Fibroblast of skin of left quadriceps (primary cell): ENCODE measurements at regions not wholly inside any gene's neighbourhood (a gene's known extent, or its start where the extent isn't known, plus 50 kb on each side); places are given as distances from the start of the nearest gene placed in this dataset.
"Not testable (repeated sequence)": the region's sequence is repeated elsewhere in the genome, so short reads cannot be mapped to it uniquely, and the experiment has no call there.

ENCODE experiments used
- DNase-seq, 2 experiments: peaks; one replicate each; pipeline ENCODE4 v3.0.0-alpha.2; 2013; ENCODE audit warnings: low read depth in 2 of 2

- DNase-seq, result no peak
Measured at GRCh38 chr13:48808683-48809082, 155.0 kb downstream of the CYSLTR2 start.

- no peak for DNase-seq
Measured at GRCh38 chr13:48810013-48810412, 156.3 kb downstream of the CYSLTR2 start.

GRCh38 chr13:48813518-48813917 is 159.8 kb downstream of the CYSLTR2 start:
- DNase-seq, result no peak

DNA sequence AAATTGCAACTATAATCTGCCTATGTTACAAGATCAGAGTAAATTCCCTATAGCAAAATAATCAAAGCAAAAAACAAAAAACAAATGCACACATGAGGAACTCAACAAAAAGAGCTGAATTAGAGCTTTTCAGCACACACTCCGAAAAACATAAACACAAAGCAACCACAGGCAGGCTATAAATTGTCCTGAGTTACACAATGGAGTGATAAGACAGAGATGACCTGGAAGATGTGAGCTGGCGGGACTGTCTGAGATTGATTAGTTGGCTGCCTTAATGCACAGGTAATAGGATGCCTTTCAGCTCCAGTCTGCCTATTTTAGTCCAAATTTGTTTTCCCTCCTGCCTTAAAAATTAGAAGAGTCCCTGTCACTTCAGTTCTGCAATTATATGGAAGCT is 159.0 kb upstream of the FNDC3A start:
- no peak for DNase-seq

GRCh38 chr13:48817166-48817802 is 158.4 kb upstream of the FNDC3A start:
- no peak for DNase-seq

- peak; percentile 90 for DNase-seq
Measured at GRCh38 chr13:48818495-48819356, 157.0 kb upstream of the FNDC3A start.

DNA sequence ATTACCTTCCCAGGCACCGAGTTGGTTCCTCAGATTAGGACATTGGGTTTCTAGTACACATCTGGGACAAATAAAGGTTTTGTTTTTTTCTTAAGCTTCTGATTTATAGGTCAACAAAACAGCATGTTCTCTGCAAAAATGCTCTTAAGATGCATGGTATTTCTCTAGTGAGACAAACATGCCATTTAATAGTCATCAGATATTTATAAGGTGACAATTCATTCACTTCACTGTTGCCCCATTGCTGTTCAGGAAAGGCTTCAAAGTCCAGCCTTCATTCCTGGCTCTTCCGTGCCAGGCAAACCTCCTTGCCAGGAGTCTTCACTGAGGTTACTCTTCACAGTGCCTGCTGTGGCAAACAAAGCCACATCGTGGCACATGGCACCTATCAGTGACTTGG is 156.3 kb upstream of the FNDC3A start:
- no peak for DNase-seq

- DNase-seq, result no peak
Measured at GRCh38 chr13:48819899-48820298, 155.8 kb upstream of the FNDC3A start.

GRCh38 chr13:48823526-48823925 is 152.2 kb upstream of the FNDC3A start:
- DNase-seq, result not testable (repeated sequence)

- no peak for DNase-seq
Measured at GRCh38 chr13:48826039-48826438, 149.7 kb upstream of the FNDC3A start.

DNA sequence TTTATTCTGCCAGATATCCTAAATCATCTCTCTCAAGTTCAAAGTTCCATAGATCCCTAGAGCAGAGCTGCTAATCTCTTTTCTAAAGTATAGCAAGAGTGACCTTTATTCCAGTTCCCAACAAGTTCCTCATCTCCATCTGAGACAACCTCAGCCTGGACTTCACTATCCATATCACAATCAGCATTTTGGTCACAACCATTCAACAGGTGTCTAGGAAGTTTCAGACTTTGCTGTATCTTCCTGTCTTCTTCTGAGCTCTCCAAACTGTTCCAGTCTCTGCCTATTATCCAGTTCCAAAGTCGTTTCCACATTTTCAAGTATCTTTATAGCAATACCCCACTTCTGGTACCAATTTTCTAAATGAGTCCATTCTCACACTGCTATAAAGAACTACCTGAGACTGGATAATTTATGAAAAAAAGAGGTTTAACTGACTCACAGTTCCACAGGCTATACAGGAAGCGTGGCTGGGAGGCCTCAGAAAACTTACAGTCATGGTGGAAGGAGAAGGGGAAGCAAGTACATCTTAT is 148.7 kb upstream of the FNDC3A start:
- DNase-seq, result not testable (repeated sequence)

GRCh38 chr13:48827709-48828108 is 148.0 kb upstream of the FNDC3A start:
- DNase-seq, result no peak

GRCh38 chr13:48828962-48829411 is 146.7 kb upstream of the FNDC3A start:
- DNase-seq, result no peak

GRCh38 chr13:48829536-48829935 is 146.2 kb upstream of the FNDC3A start:
- DNase-seq, result no peak

- no peak for DNase-seq
Measured at GRCh38 chr13:48831248-48831647, 144.5 kb upstream of the FNDC3A start.

DNA sequence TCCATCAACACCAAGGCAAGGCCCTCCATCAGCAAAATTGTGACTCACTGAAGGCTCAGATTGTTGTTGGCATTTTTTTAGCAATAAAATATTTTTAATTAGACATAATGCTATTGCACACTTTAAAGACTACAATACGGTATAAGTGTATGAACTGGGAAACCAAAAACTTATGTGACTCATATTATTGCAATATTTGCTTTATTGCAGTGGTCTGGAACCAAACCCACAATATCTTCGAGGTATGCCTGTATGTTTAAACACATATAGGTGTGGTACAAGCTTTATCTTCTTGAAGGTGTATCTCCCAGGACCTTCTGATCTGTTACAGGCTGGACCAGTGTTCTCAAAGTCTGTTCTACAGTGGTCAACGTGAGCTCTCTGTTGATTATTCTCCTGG is 142.3 kb upstream of the FNDC3A start:
- DNase-seq, result no peak

DNA sequence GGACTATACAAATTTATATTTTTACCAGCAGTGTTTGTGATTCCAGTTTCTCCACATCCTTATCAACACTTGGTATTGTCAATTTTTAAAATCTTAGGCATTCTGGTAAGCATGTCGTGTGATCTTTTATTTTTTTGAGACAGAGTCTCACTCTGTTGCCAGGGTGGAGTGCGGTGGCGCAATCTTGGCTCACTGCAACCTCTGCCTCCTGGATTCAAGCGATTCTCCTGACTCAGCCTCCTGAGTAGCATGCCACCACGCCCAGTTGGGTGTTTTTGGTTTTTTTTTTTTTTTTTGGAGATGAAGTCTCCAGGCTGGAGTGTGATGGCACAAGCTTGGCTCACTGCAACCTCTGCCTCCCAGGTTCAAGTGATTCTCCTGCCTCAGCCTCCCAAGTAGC is 140.4 kb upstream of the FNDC3A start:
- not testable (repeated sequence) for DNase-seq

DNA sequence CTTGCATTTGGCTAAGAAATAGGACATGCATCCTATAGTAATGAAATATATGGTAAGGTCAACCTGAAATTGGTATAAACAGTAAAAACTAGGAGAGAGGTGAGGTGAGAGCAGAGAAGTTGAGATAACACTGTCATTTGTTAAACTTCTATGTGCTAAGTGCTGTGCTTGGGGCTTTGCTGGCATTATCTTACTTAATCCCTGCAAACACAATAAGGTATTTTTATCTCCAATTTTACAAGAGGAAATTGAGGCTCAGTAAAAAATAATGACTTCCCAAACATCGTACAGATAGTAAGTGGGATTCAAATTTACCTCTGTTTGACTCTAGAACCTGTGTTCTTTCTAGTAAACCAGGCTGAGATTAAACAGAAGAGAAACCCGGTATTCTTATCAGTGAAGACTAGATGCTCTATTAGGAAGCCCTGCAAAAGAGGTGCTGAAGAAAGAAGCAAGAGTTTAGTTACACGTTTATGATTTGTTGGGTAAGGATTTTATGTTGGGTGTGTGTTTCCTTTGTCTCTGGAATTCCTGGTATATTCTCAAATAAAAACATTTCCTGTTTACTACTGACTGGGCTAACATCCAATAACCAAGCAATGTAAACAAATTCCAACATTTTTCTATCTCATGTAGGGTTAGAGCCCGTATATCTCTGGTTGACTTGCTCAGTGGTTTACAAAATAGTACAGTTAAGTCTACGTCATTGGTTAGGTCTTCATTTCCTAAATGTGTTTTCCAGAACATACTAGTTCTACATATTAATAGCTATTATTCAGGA is 137.3 kb upstream of the FNDC3A start:
- DNase-seq, result peak; percentile 16 to 17

DNA sequence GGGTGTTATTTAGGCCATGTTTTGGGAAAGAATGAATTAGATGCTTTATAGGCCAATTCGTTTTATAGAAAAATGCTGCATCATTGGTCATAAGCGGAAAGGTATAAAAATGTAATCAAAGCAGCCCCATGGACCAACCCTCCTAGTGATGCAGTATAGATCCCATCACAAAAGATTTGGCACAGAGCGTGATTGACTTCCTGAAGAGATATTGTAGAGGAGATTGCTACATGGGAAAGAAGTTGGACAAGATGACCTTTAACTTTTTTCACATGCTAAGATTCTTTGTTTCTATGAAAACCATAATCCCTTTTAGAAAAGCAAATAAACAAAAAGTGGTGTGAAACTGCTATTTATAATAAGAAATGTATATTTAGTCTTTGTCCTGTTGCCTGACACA is 136.5 kb upstream of the FNDC3A start:
- no peak for DNase-seq

- no peak for DNase-seq
Measured at GRCh38 chr13:48840366-48840765, 135.3 kb upstream of the FNDC3A start.

DNA sequence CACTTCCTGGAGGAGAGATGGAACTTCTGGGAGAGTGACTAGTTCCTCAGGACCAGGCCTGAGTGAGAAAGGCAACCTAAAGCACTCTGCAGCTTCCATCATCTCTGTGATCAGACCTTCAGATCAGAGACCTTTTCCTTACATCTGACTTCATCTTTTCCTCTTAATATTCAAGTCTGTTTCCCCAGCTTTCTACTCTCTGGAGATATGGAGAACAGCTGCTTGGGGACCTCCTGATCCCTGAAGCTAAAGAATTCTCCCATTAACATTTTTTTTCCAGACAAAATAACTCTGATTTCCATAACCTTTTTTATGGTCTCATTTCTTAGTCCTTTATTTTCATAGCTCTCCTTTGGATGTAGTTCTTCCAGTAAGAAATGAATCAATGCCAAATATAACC is 133.4 kb upstream of the FNDC3A start:
- no peak for DNase-seq
